H1 (cell line): ENCODE measurements at regions not wholly inside any gene's neighbourhood (a gene's known extent, or its start where the extent isn't known, plus 50 kb on each side); places are given as distances from the start of the nearest gene placed in this dataset.

Source experiments
- CTCF ChIP-seq, 3 experiments: IDR thresholded peaks; 1 replicate in 2 of 3; 2 replicates in 1 of 3; pipeline versions ENCODE4 v1.5.1 to v1.6.1; 2011; ENCODE audit warnings: low read length in 3 of 3, mild to moderate bottlenecking in 3 of 3, inconsistent platforms in 2 of 3, low read depth in 1 of 3, moderate library complexity in 1 of 3; ENCODE audit not compliant: insufficient read depth in 1 of 3; ENCODE audit errors: control extremely low read depth in 1 of 3
- GABPA ChIP-seq: IDR thresholded peaks from 2 replicates; pipeline ENCODE4 v1.6.1; 2011; ENCODE audit warnings: mild to moderate bottlenecking, low read length, moderate library complexity, borderline replicate concordance; ENCODE audit not compliant: insufficient read depth
- JUND ChIP-seq: IDR thresholded peaks from 2 replicates; pipeline ENCODE4 v1.6.1; 2011; ENCODE audit warnings: mild to moderate bottlenecking, improper control_type of control experiment, low read length
- SIX5 ChIP-seq: IDR thresholded peaks from 2 replicates; pipeline ENCODE4 v1.6.1; 2011; ENCODE audit warnings: mild to moderate bottlenecking, low read depth, low read length
- SUZ12 ChIP-seq: fragments of 200-600 bp; sonication (generic); IDR thresholded peaks from 2 replicates; pipeline ENCODE4 v1.6.1; 2012; ENCODE audit warnings: mild to moderate bottlenecking, inconsistent platforms, low read length, moderate library complexity, mixed read lengths
- TAF1 ChIP-seq: IDR thresholded peaks from 2 replicates; pipeline ENCODE4 v1.6.1; 2011; ENCODE audit warnings: mild to moderate bottlenecking, low read depth, low read length
- TCF12 ChIP-seq: IDR thresholded peaks from 2 replicates; pipeline ENCODE4 v1.6.1; 2011; ENCODE audit warnings: low read depth, mild to moderate bottlenecking, low read length

- TF ChIP-seq JUND (no peak), SUZ12 (no peak), TAF1 (no peak), TCF12 (no peak), GABPA (no peak), CTCF (IDR thresholded peaks at IDR 0.05; ENCODE audit: control extremely low read depth in 1 of 3, insufficient read depth in 1 of 3, low read depth in 1 of 3, low read length in 3 of 3) (no peak), SIX5 (no peak)
Observed at GRCh38 chr13:109655206-109655600, 131.2 kb downstream of the IRS2 start.
